Activated T-helper 1 cell treated with anti-CD3 and anti-CD28 coated beads, Interleukin-2, amount 50 U/mL, for 16 hours (primary cell): ENCODE measurements at regions not wholly inside any gene's neighbourhood (a gene's known extent, or its start where the extent isn't known, plus 50 kb on each side); places are given as distances from the start of the nearest gene placed in this dataset.
A peak's percentile ranks its signal among the peaks of the same experiment; 100 is the strongest.
"Not testable (repeated sequence)": the region's sequence is repeated elsewhere in the genome, so short reads cannot be mapped to it uniquely, and the experiment has no call there.

Experiments used
- DNase-seq, 2 donors: peaks; one replicate each; pipeline ENCODE4 v3.0.0-alpha.2; 2020; ENCODE audit warnings: low read depth in 1 of 2, low spot score in 1 of 2

DNA sequence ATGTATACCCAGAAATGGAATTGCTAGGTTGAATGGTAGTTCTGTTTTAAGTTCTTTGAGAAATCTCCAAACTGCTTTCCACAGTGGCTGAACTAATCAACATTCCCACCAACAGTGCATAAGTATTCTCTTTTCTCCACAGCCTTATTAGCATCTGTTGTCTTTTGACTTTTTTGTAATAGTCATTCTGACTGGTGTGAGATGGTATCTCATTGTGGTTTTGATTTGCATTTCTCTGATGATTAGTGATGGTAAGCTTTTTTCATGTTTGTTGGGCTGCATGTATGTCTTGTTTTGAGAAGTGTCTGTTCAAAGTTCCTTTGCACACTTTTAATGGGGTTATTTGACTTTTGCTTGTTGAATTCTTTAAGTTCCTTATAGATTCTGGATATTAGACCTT is 52.4 kb upstream of the EHHADH start:
- DNase-seq, result not testable (repeated sequence)

- DNase-seq, result no peak
Measured at GRCh38 chr3:185306847-185307246, 53.0 kb upstream of the EHHADH start.

GRCh38 chr3:185308126-185308754 is 54.4 kb upstream of the EHHADH start:
- peak in 1 of 2 donors; percentile 9 for DNase-seq

- no peak for DNase-seq
Measured at GRCh38 chr3:185309302-185309701, 53.6 kb upstream of the MAP3K13 start.

DNA sequence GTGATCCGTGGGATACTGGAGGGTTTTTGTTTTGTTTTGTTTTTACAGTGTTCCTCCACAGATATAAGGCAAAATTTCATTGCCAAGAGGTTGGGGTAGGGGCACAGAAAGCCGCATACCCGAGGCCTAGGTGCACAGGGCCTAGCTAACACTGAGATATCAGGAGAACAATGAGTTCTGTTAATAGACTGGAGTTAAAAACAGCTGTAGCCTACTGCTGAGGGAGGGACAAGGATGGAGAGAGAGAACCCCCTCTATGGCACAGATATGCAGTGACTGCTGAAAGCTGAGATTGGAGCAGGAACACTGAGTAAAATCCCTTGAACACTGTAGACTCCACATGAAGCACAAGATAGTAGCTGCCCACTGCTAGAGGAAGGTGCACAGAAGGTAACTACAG is 53.1 kb upstream of the MAP3K13 start:
- DNase-seq, result no peak

DNA sequence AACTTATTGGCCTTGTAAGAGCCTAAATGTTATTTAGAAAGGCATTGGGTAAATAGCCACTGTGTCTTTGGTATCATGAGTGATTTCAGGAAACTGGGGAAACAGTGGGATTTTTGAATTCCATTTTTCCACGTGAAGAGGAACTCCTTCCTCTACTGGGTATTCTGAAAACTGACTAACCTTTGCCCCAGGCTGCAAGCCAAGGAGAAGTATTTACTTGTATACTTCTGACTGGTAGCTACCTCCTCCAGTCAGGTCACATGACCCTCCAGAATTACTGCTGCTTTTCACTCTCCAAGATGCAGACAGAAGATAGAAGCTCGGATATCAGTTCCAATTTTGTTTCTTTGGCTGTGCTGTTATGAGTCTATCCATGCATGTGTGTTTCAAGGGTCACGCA is 50.9 kb upstream of the MAP3K13 start:
- DNase-seq, result no peak
